GM18498 (cell line): ENCODE measurements at regions not wholly inside any gene's neighbourhood (a gene's known extent, or its start where the extent isn't known, plus 50 kb on each side); places are given as distances from the start of the nearest gene placed in this dataset.
"Not testable (repeated sequence)": the region's sequence is repeated elsewhere in the genome, so short reads cannot be mapped to it uniquely, and the experiment has no call there.

Experiments used
- ATAC-seq: cut with Tn5 transposase; IDR thresholded peaks from one replicate; pipeline ENCODE4 v1.9.1; 2021; ENCODE audit warnings: mild to moderate bottlenecking, moderate library complexity; ENCODE audit not compliant: unreplicated experiment

DNA sequence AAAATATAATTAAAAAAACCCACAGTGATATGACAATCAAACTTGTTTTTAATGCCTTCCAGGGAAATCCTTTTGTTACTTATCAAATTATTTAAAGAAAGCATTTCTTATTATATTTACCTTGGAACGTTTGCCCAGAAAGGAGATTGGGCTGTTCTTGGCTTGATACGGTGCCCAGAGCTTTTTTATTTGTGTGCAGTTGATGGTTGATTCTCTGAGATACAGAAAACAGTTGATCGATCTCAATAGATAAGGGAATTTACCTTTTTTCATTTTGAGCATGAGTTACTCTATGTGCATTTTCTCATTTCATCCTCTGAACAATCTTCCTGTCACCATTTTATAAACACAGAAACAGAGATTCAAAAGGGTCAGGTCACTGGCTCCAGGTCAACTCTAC, 72.5 kb upstream of the NEDD9 start:
- no peak for ATAC-seq

- not testable (repeated sequence) for ATAC-seq
Measured at GRCh38 chr6:11299876-11300428, 67.5 kb upstream of the NEDD9 start.

DNA sequence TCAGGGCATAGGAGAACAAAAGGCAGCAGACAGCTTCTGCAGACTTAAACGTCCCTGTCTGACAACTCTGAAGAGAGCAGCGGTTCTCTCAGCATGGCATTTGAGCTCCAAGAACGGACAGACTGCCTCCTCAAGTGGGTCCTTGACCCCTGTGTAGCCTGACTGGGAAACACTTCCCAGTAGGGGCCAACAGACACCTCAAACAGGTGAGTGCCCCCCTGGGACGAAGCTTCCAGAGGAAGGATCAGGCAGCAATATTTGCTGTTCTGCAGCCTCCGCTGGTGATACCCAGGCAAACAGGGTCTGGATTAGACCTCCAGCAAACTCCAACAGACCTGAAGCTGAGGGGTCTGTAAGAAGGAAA, 66.9 kb upstream of the NEDD9 start:
- ATAC-seq, result not testable (repeated sequence)

DNA sequence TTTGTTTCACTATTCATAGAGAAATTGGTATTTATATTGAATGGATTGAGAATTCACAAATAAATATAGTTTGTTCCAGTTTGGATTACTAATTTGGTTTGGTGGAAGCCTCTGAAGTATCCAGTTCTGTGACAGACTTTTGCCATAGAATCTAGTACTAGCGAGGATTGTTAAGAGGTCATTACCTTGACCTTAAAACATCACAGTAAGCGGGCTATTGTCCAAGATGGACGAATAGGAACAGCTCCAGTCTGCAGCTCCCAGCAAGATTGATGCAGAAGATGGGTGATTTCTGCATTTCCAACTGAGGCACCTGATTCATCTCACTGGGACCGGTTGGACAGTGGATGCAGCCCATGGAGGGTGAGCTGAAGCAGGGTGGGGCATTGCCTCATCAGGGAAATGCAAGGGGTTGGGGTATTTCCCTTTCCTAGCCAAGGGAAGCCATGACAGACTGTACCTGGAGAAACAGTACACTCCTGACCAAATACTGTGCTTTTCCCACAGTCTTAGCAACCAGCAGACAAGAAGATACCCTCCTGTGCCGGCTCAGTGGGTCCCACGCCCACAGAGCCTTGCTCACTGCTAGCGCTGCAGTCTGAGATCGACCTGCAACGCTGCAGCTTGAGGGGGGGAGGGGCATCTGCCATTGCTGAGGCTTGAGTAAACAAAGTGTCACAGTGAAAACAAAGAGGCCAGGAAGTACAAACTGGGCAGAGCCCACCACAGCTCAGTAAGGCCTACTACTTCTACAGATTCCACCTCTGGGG, 66.4 kb upstream of the NEDD9 start:
- ATAC-seq, result no peak

- ATAC-seq, result no peak
Measured at GRCh38 chr6:11297376-11297729, 64.9 kb upstream of the NEDD9 start.

- no peak for ATAC-seq
Measured at GRCh38 chr6:11296449-11297375, 64.2 kb upstream of the NEDD9 start.

- no peak for ATAC-seq
Measured at GRCh38 chr6:11295969-11296368, 63.5 kb upstream of the NEDD9 start.

DNA sequence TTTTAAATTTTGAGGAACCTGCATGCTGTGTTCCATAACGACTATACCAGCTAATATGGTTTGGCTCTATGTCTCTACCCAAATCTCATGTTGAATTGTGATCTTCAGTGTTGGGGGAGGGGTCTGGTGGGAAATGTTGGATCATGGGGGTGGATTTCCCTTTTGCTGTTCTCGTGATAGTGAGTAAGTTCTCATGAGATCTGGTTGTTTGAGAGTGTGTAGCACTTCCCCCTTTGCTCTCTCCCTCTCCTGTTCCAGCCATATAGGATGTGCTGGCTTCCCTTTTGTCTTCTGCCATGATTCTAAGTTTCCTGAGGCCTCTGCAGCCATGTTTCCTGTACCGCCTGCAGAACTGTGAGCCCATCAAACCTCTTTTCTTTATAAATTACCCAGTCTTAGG, 61.8 kb upstream of the NEDD9 start:
- no peak for ATAC-seq

- ATAC-seq, result no peak
Measured at GRCh38 chr6:11292594-11293236, 60.2 kb upstream of the NEDD9 start.

DNA sequence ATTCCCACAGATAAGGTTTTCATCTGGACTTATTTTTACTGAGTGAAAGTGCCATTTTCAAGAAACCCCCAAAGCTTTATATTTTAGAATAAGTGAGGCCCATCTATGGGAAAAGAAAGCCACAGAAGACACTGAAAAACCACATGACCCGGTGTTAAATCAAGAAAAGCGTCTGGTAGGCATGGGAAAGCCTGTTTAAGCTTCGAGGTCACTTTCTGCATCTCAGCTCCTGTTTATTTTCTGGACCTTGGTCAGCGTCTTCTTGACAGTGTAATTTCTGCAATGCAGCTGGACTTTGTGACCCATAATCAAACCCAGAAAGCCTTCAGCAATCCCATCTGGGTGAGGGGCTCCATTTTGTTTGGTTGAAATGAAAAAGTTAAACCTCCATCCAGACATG, 59.6 kb upstream of the NEDD9 start:
- no peak for ATAC-seq

DNA sequence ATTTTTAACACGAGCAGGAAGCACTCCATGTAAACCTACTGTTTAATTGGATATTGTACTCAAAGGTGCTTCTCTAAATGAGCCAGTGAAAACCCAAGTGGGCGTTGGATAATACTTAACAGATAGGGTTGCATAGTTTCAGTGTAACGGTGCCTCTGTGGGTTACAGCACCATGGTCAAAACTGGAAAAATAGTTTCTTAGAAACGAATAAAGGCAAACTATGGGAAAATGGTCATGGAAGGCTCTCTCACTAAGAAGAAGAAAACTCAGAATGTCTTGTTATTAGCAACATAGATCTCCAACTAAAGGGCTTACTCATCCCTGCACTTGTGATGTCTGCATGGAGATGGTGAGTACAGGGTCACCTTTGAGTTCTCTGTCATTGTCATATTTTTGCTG, 59.1 kb upstream of the NEDD9 start:
- no peak for ATAC-seq

DNA sequence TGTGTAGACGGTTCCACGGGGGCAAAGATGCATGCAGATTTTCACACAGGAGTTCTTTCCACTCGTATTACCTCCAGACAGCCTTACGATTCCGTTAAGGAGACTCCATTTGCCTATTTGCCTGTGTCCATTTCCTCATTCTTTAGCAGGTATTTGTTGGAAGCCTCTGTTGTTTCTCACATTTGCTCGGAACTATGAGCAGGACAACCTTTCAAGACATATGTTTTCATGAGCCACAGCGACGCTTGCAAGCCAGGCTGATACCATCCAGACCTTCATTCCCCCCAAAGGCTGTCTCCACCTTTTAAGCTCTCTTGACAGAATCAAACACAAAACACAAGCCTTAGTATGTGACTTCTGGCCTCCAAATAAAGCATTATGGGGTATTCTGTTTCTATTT, 57.6 kb upstream of the NEDD9 start:
- no peak for ATAC-seq

DNA sequence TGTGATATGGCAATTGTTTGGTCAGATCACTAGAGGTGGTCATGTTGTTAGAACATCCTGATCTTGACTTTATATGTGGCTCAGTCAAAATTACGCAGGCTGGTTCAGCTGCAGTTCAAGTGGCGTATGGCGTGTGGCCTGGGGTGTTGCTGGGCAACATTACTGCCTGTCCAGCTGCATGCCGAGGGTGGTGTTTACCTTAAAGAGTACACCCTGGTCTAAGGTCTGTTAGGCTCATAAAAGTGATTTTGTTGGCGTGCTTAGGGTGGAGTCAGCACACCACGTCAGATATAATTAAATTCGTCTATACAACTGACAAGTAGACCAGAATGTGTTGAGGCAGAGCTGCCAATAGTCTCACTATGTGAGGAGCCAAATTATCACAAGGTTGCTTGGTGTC, 55.6 kb upstream of the NEDD9 start:
- ATAC-seq, result no peak

GRCh38 chr6:11284996-11285395, 52.5 kb upstream of the NEDD9 start:
- no peak for ATAC-seq

DNA sequence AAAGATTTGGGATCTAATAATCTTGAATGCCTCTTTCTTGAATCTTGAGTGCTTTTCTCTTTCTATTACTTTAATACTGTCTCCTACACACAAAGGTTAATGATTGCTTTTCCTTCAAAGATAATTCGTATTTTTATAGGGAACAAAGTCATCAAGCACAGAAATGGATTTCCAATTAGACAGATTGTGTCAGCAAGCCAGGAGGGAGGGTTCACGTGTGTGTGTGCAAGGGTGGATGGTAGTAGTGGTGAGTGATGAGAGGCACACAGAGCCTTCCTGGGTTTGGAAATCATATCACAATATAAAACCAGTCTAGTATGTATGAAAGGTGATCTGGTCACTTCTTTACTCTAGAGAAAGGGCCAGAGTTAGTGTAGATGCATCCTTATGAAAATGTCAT, 51.2 kb upstream of the NEDD9 start:
- ATAC-seq, result no peak

- ATAC-seq, result no peak
Measured at GRCh38 chr6:11282875-11283274, 50.4 kb upstream of the NEDD9 start.
